ENCODE measurements at regions not wholly inside any gene's neighbourhood (a gene's known extent, or its start where the extent isn't known, plus 50 kb on each side); places are given as distances from the start of the nearest gene placed in this dataset.

- H3K9ac ChIP-seq (ENCODE audit: low read length in 3 of 3), result no peak overlapping the region
- H3K36me3 ChIP-seq (ENCODE audit: control insufficient read depth in 2 of 3, insufficient read depth in 3 of 3, low read length in 3 of 3), result no peaks in the 10 kb centered on the region
- no peak overlapping the region for H3K27ac ChIP-seq (ENCODE audit: low read depth in 2 of 2, low read length in 2 of 2)
- intact Hi-C loops (cut with DNase I), result no loop called here
- TF ChIP-seq CTCF (IDR thresholded peaks at IDR 0.05; ENCODE audit: borderline replicate concordance, extremely low read depth, insufficient read depth), result no peak
- no peak overlapping the region for H3K4me3 ChIP-seq (ENCODE audit: low read length in 3 of 3)
- DNase-seq (no peak), FAIRE-seq (no peak)
- H3K27me3 ChIP-seq (ENCODE audit: control insufficient read depth, insufficient read depth, low read length), result no peaks in the 10 kb centered on the region
- H3K9me3 ChIP-seq (ENCODE audit: control insufficient read depth in 2 of 3, insufficient read depth in 1 of 3, low read length in 3 of 3), result no peaks in the 10 kb centered on the region
- no peaks in the 10 kb centered on the region for H3K4me1 ChIP-seq (ENCODE audit: control insufficient read depth in 2 of 3, insufficient read depth in 2 of 3, low read depth in 1 of 3, low read length in 3 of 3)
Measured at GRCh38 chr3:174376346-174376745, 482.8 kb upstream of the NAALADL2 start.

GRCh38 chr3:174377096-174377495 is 482.0 kb upstream of the NAALADL2 start:
- no peak for FAIRE-seq
- no peaks in the 10 kb centered on the region for H3K27me3 ChIP-seq (ENCODE audit: control insufficient read depth, insufficient read depth, low read length)
- H3K27ac ChIP-seq (ENCODE audit: low read depth in 2 of 2, low read length in 2 of 2), result no peak overlapping the region
- intact Hi-C loops (cut with DNase I), result no loop called here
- no peaks in the 10 kb centered on the region for H3K4me1 ChIP-seq (ENCODE audit: control insufficient read depth in 2 of 3, insufficient read depth in 2 of 3, low read depth in 1 of 3, low read length in 3 of 3)
- DNase-seq, result no peak
- no peaks in the 10 kb centered on the region for H3K9me3 ChIP-seq (ENCODE audit: control insufficient read depth in 2 of 3, insufficient read depth in 1 of 3, low read length in 3 of 3)
- no peaks in the 10 kb centered on the region for H3K36me3 ChIP-seq (ENCODE audit: control insufficient read depth in 2 of 3, insufficient read depth in 3 of 3, low read length in 3 of 3)
- TF ChIP-seq CTCF (IDR thresholded peaks at IDR 0.05; ENCODE audit: borderline replicate concordance, extremely low read depth, insufficient read depth), result no peak
- no peak overlapping the region for H3K9ac ChIP-seq (ENCODE audit: low read length in 3 of 3)
- H3K4me3 ChIP-seq (ENCODE audit: low read length in 3 of 3), result no peak overlapping the region

- TF ChIP-seq CTCF (IDR thresholded peaks at IDR 0.05; ENCODE audit: borderline replicate concordance, extremely low read depth, insufficient read depth), result no peak
- Histone ChIP-seq H3K4me1 (ENCODE audit: control insufficient read depth in 2 of 3, insufficient read depth in 2 of 3, low read depth in 1 of 3, low read length in 3 of 3) (no peaks in the 10 kb centered on the region), H3K27ac (ENCODE audit: low read depth in 2 of 2, low read length in 2 of 2) (no peak overlapping the region), H3K4me3 (ENCODE audit: low read length in 3 of 3) (no peak overlapping the region), H3K9me3 (ENCODE audit: control insufficient read depth in 2 of 3, insufficient read depth in 1 of 3, low read length in 3 of 3) (no peaks in the 10 kb centered on the region), H3K9ac (ENCODE audit: low read length in 3 of 3) (no peak overlapping the region), H3K36me3 (ENCODE audit: control insufficient read depth in 2 of 3, insufficient read depth in 3 of 3, low read length in 3 of 3) (no peaks in the 10 kb centered on the region), H3K27me3 (ENCODE audit: control insufficient read depth, insufficient read depth, low read length) (no peaks in the 10 kb centered on the region)
- intact Hi-C loops (cut with DNase I), result no loop called here
- DNase-seq (no peak), FAIRE-seq (no peak)
Measured at GRCh38 chr3:174377684-174378083, 481.4 kb upstream of the NAALADL2 start.

GRCh38 chr3:174382878-174383277 is 476.3 kb upstream of the NAALADL2 start:
- Histone ChIP-seq H3K4me1 (ENCODE audit: control insufficient read depth in 2 of 3, insufficient read depth in 2 of 3, low read depth in 1 of 3, low read length in 3 of 3) (no peaks in the 10 kb centered on the region), H3K9ac (ENCODE audit: low read length in 3 of 3) (no peak overlapping the region), H3K4me3 (ENCODE audit: low read length in 3 of 3) (no peak overlapping the region), H3K27me3 (ENCODE audit: control insufficient read depth, insufficient read depth, low read length) (no peaks in the 10 kb centered on the region), H3K36me3 (ENCODE audit: control insufficient read depth in 2 of 3, insufficient read depth in 3 of 3, low read length in 3 of 3) (no peaks in the 10 kb centered on the region), H3K27ac (ENCODE audit: low read depth in 2 of 2, low read length in 2 of 2) (no peak overlapping the region), H3K9me3 (ENCODE audit: control insufficient read depth in 2 of 3, insufficient read depth in 1 of 3, low read length in 3 of 3) (no peaks in the 10 kb centered on the region)
- no peak for FAIRE-seq
- intact Hi-C loops (cut with DNase I), result no loop called here
- TF ChIP-seq CTCF (IDR thresholded peaks at IDR 0.05; ENCODE audit: borderline replicate concordance, extremely low read depth, insufficient read depth), result no peak
- no peak for DNase-seq

Data from kidney (tissue), 13 donors.